Sigmoid colon (tissue), 4 donors: ENCODE measurements at regions not wholly inside any gene's neighbourhood (a gene's known extent, or its start where the extent isn't known, plus 50 kb on each side); places are given as distances from the start of the nearest gene placed in this dataset.

Experiments
- CTCF ChIP-seq, 4 experiments: fragments of 450-650 bp in 3 of 4; fragments of 200-600 bp in 1 of 4; IDR thresholded peaks; one replicate each; pipeline ENCODE4 v1.5.1; 2016 to 2019; ENCODE audit warnings: antibody characterized with exemption in 4 of 4, mild to moderate bottlenecking in 3 of 4, moderate library complexity in 2 of 4
- EP300 ChIP-seq, 4 donors: sonication (generic); formaldehyde crosslinking; IDR thresholded peaks; one replicate each; pipeline ENCODE4 v1.6.1; 2017; ENCODE audit warnings: antibody characterized with exemption in 4 of 4
- POLR2A ChIP-seq, 2 donors: fragments of 450-650 bp; IDR thresholded peaks; one replicate each; pipeline ENCODE4 v1.6.1; 2016; ENCODE audit warnings: antibody characterized with exemption in 2 of 2, mild to moderate bottlenecking in 2 of 2, moderate library complexity in 2 of 2
- POLR2AphosphoS5 ChIP-seq, 4 donors: sonication (generic); formaldehyde crosslinking; IDR thresholded peaks; one replicate each; pipeline ENCODE4 v1.6.1; 2017; ENCODE audit warnings: antibody characterized with exemption in 4 of 4

GRCh38 chr12:59459966-59460660 lies 135.7 kb upstream of the SLC16A7 start:
- TF ChIP-seq CTCF (IDR thresholded peaks at IDR 0.05) (no peak), POLR2AphosphoS5 (IDR thresholded peaks at IDR 0.05) (no peak), POLR2A (IDR thresholded peaks at IDR 0.05) (no peak), EP300 (IDR thresholded peaks at IDR 0.05) (no peak)
